GM12872 (cell line): ENCODE measurements at regions not wholly inside any gene's neighbourhood (a gene's known extent, or its start where the extent isn't known, plus 50 kb on each side); places are given as distances from the start of the nearest gene placed in this dataset.
A peak's percentile ranks its signal among the peaks of the same experiment; 100 is the strongest.

ENCODE experiments used
- TF ChIP-seq, protein P1 (sequence below): IDR thresholded peaks from 3 replicates; pipeline ENCODE4 v1.5.1; 2011; ENCODE audit warnings: low read depth, mild to moderate bottlenecking, low read length, moderate library complexity; ENCODE audit not compliant: insufficient read depth

DNA sequence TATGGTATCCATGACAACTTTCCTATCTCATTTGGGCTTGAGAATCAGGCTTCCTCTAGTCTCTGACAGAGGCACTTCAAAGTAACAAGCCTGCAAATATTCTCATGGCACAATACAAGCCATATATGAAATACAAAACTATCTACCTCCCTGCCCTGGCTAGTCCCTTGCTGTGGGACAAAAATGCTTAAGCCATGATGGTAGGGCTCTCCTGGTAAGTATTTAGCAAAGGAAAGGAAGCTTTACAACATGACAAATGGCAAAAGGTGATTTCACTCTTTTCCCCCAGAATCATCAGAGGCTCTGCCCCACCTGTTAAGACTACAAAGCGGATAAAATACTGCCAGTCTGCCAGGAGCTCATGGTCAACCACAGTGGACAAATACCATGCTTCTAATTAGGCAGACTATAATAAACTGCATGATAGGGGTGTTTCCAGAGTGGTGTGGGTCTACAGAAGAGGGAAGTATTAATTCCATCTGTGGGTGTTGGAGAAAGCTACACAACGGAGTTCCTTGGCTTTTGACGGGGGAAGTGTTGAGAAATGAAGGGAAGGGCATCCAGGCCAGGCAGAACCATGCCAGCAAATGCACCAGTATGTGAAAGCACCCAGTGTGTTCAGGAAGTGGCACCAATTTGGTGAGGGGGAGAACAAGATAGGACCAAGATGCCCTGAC is 92.9 kb downstream of the SPTSSA start:
- TF ChIP-seq, protein P1, sequence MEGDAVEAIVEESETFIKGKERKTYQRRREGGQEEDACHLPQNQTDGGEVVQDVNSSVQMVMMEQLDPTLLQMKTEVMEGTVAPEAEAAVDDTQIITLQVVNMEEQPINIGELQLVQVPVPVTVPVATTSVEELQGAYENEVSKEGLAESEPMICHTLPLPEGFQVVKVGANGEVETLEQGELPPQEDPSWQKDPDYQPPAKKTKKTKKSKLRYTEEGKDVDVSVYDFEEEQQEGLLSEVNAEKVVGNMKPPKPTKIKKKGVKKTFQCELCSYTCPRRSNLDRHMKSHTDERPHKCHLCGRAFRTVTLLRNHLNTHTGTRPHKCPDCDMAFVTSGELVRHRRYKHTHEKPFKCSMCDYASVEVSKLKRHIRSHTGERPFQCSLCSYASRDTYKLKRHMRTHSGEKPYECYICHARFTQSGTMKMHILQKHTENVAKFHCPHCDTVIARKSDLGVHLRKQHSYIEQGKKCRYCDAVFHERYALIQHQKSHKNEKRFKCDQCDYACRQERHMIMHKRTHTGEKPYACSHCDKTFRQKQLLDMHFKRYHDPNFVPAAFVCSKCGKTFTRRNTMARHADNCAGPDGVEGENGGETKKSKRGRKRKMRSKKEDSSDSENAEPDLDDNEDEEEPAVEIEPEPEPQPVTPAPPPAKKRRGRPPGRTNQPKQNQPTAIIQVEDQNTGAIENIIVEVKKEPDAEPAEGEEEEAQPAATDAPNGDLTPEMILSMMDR, result no peak

DNA sequence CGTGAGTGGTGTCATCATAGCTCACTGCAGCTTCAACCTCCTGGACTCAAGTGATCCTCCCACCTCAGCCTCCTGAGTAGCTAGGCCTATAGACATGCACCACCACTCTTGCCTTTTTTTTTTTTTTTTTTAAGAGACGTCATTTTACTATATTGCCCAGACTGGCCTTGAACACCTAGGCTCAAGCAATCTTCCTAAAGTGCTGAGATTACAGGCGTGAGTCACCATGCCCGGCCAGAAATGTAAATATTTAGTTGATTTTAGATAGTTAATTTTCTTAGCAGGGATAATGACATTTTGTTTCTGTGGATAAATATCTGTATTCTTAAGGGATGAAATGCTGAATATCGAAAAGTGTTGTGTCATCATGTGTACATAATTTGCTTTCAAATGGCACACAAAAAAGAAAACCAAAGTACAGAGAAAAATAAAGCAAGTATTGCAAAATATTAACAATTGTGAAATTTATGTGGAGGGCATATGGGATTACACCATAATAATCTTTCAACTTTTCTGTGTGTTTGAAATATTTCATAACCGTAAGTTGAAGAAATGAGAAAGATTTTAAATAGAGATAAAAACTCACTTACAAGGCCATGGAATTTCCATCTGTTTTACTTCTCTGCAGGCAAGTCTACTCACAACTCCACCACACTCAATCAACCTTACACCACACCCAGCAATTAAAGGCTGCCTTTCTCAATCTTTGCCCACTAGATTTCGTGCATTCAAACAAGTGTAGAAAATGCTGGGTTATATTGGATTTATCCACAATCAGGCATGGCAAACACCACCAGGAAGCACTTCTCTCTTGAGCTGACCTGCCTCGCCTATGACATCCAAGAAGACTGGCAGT is 93.7 kb downstream of the SPTSSA start:
- TF ChIP-seq, protein P1, result no peak

DNA sequence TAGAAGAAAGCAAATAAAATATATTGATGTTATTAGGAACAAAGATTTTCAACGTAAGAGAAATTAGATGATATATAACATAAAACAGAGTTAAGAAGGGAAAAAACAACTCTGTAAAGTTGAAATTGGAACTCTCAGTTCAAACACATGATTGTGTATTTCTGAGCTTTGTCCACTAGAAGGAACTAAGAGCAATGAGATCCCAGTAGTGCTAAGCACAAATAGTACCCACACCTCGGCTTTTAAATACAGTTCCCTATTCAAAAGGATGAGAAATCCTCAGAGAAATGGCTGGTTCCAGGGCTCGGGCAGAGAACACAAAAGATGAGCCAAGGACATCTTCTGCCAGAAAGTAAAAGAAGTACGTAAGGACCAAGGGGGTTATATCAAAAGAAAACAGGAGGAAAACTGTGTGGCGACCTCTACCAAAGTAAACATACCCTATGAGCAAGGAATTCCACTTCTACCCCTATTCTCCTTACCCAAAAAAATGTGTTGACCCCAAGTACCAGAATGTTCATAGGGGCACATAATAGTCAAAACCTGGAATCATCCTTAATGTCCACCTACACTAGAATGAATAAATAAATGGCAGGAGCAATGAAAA is 96.6 kb downstream of the SPTSSA start:
- TF ChIP-seq, protein P1, result 0 out of 3 replicates have a peak, but pooled peaks have one; percentile 2

DNA sequence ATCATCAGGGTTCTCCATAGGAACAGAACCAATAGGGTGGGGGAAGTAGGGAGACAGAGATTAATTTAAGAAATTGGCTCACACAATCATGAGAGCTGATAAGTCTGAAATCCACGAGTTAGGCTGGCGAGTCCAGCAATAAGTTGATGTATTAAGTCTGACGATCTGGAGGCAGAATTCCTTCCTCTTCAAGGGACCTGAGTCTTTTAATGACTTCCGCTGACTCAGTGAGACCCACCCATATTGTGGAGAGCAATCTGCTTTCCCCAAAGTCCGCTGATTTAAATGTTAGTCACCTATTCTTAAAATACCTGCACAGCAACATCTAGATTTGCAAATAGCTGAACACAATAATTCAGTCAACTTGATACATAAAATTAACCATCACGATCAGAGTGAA is 97.8 kb downstream of the SPTSSA start:
- TF ChIP-seq, protein P1, result no peak

DNA sequence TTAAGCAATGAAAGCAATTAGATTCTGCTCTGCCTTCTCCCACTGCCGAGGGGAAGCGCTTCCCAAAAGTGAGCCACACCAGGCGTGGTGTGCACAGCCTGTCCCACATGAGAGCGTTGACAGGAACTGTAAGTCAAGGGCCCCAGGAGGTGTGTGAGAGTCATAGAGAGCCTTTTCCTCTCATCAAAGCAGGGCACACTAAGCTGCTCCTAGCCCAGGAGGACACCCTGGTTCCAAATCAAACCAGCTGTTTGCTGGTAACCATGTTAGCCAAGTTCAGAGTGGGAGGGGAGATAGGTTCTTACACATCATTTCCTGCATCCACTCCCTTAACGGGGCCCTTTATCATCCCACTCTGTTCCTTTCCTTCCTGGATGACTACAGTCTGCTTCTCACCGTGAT is 98.3 kb downstream of the SPTSSA start:
- TF ChIP-seq, protein P1, result no peak

DNA sequence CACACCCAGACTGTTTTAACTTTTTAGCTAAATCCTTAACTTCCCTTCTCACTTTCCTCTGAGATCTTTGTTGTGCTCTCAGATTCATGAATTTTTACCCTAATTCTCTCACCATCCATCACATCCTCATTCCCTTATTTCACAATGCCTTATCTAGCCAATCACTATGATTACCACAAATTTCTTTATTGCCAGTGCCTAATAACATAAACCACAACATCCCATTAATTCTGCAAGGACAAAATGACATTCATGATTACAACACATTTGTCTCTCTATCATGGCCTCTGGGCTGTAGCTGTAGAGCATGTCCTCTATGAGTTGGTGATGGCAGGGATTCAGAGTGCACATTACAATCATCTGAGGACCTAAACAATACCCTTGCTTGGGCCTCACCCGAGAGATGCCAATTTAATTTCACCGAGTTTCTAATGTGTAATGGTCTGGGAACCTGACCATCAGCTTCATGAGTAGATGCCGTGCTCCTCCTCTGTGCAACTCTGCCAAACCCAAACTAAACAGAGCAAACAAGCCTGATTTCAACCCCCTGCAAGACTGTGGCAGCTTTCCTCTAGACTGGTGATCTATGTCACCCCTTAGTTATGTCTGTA is 99.3 kb downstream of the SPTSSA start:
- TF ChIP-seq, protein P1, result no peak

DNA sequence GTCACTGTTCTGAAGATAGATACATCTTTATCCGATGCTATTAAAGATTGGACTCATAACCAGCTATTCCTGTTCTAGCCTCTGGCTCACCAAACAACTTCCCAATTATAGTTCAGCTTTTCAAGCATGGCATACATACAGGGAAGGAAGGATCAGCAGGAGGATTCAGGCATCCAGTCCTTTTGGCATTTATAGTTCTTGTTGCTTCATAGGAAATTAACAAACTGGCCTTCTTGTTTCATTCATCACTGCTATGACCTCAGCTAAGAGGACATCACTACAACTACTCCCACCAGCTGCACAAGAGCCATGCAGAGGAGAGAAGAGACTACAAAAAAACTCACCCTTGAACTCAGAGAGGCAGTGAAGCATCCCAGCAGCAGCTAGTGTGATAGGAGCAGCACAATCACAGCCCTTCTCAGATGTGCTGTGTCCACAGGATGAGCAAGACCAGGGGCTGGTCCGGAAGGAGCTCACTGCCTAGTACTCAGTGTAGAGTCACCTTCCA is 100.5 kb downstream of the SPTSSA start:
- TF ChIP-seq, protein P1, result no peak
